SK-N-SH (cell line): ENCODE measurements at regions not wholly inside any gene's neighbourhood (a gene's known extent, or its start where the extent isn't known, plus 50 kb on each side); places are given as distances from the start of the nearest gene placed in this dataset.

ENCODE experiments used
- CHD2 ChIP-seq: fragments of 150-350 bp; IDR thresholded peaks from 2 replicates; pipeline ENCODE4 v1.6.1; 2018; ENCODE audit warnings: low read length; ENCODE audit not compliant: partially characterized antibody
- IRF3 ChIP-seq: fragments of 150-350 bp; IDR thresholded peaks from 2 replicates; pipeline ENCODE4 v1.6.1; 2016; ENCODE audit warnings: mild to moderate bottlenecking, low read depth, low read length
- MXI1 ChIP-seq: IDR thresholded peaks from 2 replicates; pipeline ENCODE4 v1.6.1; 2012; ENCODE audit warnings: mild to moderate bottlenecking, low read depth, low read length, improper control_type of control experiment
- POLR2AphosphoS5 ChIP-seq: IDR thresholded peaks from 2 replicates; pipeline ENCODE4 v1.6.1; 2012; ENCODE audit warnings: low read depth, low read length
- RXRA ChIP-seq: IDR thresholded peaks from 2 replicates; pipeline ENCODE4 v1.4.0; 2012; ENCODE audit warnings: low read depth, mild to moderate bottlenecking, borderline replicate concordance
- TAF1 ChIP-seq: IDR thresholded peaks from 2 replicates; pipeline ENCODE4 v1.6.1; 2012; ENCODE audit warnings: low read depth, mild to moderate bottlenecking, low read length, moderate library complexity, borderline replicate concordance
- TCF12 ChIP-seq: IDR thresholded peaks from 2 replicates; pipeline ENCODE4 v1.4.0; 2012
- TF ChIP-seq, protein P1 (sequence below): fragments of 200-600 bp; sonication (generic); IDR thresholded peaks from 2 replicates; pipeline ENCODE4 v1.6.1; 2017; ENCODE audit warnings: antibody characterized with exemption, mild to moderate bottlenecking, moderate library complexity

- TF ChIP-seq TAF1 (no peak), CHD2 (no peak), RXRA (no peak), MXI1 (no peak), POLR2AphosphoS5 (no peak), TCF12 (no peak), IRF3 (no peak)
- TF ChIP-seq, protein P1, sequence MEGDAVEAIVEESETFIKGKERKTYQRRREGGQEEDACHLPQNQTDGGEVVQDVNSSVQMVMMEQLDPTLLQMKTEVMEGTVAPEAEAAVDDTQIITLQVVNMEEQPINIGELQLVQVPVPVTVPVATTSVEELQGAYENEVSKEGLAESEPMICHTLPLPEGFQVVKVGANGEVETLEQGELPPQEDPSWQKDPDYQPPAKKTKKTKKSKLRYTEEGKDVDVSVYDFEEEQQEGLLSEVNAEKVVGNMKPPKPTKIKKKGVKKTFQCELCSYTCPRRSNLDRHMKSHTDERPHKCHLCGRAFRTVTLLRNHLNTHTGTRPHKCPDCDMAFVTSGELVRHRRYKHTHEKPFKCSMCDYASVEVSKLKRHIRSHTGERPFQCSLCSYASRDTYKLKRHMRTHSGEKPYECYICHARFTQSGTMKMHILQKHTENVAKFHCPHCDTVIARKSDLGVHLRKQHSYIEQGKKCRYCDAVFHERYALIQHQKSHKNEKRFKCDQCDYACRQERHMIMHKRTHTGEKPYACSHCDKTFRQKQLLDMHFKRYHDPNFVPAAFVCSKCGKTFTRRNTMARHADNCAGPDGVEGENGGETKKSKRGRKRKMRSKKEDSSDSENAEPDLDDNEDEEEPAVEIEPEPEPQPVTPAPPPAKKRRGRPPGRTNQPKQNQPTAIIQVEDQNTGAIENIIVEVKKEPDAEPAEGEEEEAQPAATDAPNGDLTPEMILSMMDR: no peak
These were observed 60.3 kb upstream of the CHRNA7 start for GRCh38 chr15:31970007-31970406.
